ENCODE measurements at regions not wholly inside any gene's neighbourhood (a gene's known extent, or its start where the extent isn't known, plus 50 kb on each side); places are given as distances from the start of the nearest gene placed in this dataset.

DNA sequence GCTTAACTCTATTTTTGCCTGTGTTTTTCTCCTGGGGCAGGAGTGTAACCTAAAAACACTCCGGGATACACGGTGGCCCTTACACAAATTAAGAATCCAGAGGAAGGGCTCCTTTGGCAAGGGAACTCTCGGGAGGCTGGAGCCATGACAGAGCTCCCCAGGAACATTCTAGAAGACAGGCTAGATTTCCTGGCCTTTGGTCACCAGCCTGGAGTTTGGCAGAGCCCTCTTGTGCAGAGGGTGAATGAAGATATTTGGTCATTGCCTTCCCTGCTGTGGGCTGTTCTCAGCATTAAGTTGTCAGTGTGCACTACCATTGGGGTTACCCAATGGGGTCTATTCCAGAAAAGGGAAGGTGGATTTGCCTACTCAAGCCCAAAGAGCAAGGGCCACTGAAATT, 53.8 kb upstream of the LNX1 start:
- TF ChIP-seq TRIM28 (IDR thresholded peaks at IDR 0.05; ENCODE audit: borderline replicate concordance, low read length) (no peak), REST (tag by site-specific recombination; IDR thresholded peaks at IDR 0.05) (no peak), ZNF510 (tag by site-specific recombination; IDR thresholded peaks at IDR 0.05; ENCODE audit: insufficient replicate concordance) (no peak), ZNF658 (tag by site-specific recombination; IDR thresholded peaks at IDR 0.05) (no peak)
- TF ChIP-seq, protein P1, sequence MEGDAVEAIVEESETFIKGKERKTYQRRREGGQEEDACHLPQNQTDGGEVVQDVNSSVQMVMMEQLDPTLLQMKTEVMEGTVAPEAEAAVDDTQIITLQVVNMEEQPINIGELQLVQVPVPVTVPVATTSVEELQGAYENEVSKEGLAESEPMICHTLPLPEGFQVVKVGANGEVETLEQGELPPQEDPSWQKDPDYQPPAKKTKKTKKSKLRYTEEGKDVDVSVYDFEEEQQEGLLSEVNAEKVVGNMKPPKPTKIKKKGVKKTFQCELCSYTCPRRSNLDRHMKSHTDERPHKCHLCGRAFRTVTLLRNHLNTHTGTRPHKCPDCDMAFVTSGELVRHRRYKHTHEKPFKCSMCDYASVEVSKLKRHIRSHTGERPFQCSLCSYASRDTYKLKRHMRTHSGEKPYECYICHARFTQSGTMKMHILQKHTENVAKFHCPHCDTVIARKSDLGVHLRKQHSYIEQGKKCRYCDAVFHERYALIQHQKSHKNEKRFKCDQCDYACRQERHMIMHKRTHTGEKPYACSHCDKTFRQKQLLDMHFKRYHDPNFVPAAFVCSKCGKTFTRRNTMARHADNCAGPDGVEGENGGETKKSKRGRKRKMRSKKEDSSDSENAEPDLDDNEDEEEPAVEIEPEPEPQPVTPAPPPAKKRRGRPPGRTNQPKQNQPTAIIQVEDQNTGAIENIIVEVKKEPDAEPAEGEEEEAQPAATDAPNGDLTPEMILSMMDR (tag by site-specific recombination; IDR thresholded peaks at IDR 0.05): no peak
- TF ChIP-seq, protein P2, sequence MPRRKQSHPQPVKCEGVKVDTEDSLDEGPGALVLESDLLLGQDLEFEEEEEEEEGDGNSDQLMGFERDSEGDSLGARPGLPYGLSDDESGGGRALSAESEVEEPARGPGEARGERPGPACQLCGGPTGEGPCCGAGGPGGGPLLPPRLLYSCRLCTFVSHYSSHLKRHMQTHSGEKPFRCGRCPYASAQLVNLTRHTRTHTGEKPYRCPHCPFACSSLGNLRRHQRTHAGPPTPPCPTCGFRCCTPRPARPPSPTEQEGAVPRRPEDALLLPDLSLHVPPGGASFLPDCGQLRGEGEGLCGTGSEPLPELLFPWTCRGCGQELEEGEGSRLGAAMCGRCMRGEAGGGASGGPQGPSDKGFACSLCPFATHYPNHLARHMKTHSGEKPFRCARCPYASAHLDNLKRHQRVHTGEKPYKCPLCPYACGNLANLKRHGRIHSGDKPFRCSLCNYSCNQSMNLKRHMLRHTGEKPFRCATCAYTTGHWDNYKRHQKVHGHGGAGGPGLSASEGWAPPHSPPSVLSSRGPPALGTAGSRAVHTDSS (tag by site-specific recombination; IDR thresholded peaks at IDR 0.05): no peak
